CD4-positive, alpha-beta memory T cell (primary cell): ENCODE measurements at regions not wholly inside any gene's neighbourhood (a gene's known extent, or its start where the extent isn't known, plus 50 kb on each side); places are given as distances from the start of the nearest gene placed in this dataset.
"Not testable (repeated sequence)": the region's sequence is repeated elsewhere in the genome, so short reads cannot be mapped to it uniquely, and the experiment has no call there.

Source experiments
- CTCF ChIA-PET: fragments of 350-600 bp; sonication (Branson Sonifier 250); formaldehyde crosslinking; loops from one replicate; lab custom pipeline; 2021; ENCODE audit warnings: inconsistent platforms; ENCODE audit not compliant: partially characterized antibody; lab: Charles Lee
- POLR2A ChIA-PET: fragments of 350-600 bp; sonication (Branson Sonifier 250); formaldehyde crosslinking; loops from one replicate; lab custom pipeline; 2021; ENCODE audit not compliant: partially characterized antibody; lab: Charles Lee
- DNase-seq, 5 donors: peaks; one replicate each; pipeline versions ENCODE4 v3.0.0 to v3.0.0-alpha.2; 2020 to 2022; ENCODE audit warnings: mixed read lengths in 1 of 5
- H3K27ac ChIP-seq: one replicate; pipeline ENCODE4 v1.7.0; 2013; ENCODE audit warnings: low read depth, low read length
- H3K27me3 ChIP-seq: 2 replicates; pipeline ENCODE4 v1.7.0; 2013; ENCODE audit warnings: mild to moderate bottlenecking, low read length, moderate library complexity; ENCODE audit not compliant: insufficient read depth
- H3K36me3 ChIP-seq: 2 replicates; pipeline ENCODE4 v1.7.0; 2013; ENCODE audit warnings: mild to moderate bottlenecking, low read length, moderate library complexity; ENCODE audit not compliant: insufficient read depth
- H3K4me1 ChIP-seq: 2 replicates; pipeline ENCODE4 v1.7.0; 2013; ENCODE audit warnings: mild to moderate bottlenecking, low read length, moderate library complexity; ENCODE audit not compliant: insufficient read depth
- H3K4me3 ChIP-seq, 2 donors: one replicate each; pipeline ENCODE4 v1.7.0; 2013; ENCODE audit warnings: low read length in 2 of 2, mild to moderate bottlenecking in 1 of 2
- H3K9me3 ChIP-seq, 2 donors: one replicate each; pipeline ENCODE4 v1.7.0; 2013; ENCODE audit warnings: low read length in 2 of 2, control low read depth in 1 of 2; ENCODE audit not compliant: control insufficient read depth in 1 of 2
- H3K27ac Mint-ChIP-seq, 7 donors: one replicate each; pipeline ENCODE4 v1.8.0; 2020 to 2021; ENCODE audit warnings: mixed read lengths in 7 of 7, mild to moderate bottlenecking in 6 of 7, inconsistent platforms in 3 of 7, moderate library complexity in 3 of 7
- H3K27me3 Mint-ChIP-seq, 2 donors: one replicate each; pipeline ENCODE4 v1.8.0; 2020 to 2021; ENCODE audit warnings: mixed read lengths in 2 of 2
- H3K36me3 Mint-ChIP-seq, 2 donors: one replicate each; pipeline ENCODE4 v1.8.0; 2020 to 2021; ENCODE audit warnings: mixed read lengths in 2 of 2, inconsistent platforms in 1 of 2, mild to moderate bottlenecking in 1 of 2
- H3K4me1 Mint-ChIP-seq, 4 donors: one replicate each; pipeline ENCODE4 v1.8.0; 2020 to 2021; ENCODE audit warnings: mixed read lengths in 4 of 4, mild to moderate bottlenecking in 1 of 4
- H3K4me3 Mint-ChIP-seq, 8 donors: one replicate each; pipeline ENCODE4 v1.8.0; 2020 to 2021; ENCODE audit warnings: mixed read lengths in 8 of 8, mild to moderate bottlenecking in 7 of 8, moderate library complexity in 6 of 8, inconsistent platforms in 3 of 8
- H3K9me3 Mint-ChIP-seq, 8 donors: one replicate each; pipeline ENCODE4 v1.8.0; 2020 to 2021; ENCODE audit warnings: mixed read lengths in 8 of 8, mild to moderate bottlenecking in 5 of 8, inconsistent platforms in 3 of 8, moderate library complexity in 1 of 8
- intact Hi-C: fragments of 100-400 bp; cut with micrococcal nuclease; formaldehyde crosslinking; loops from one replicate; pipeline ENCODE4 v1.15.1; 2023

- Histone ChIP-seq H3K4me1 (peaks cover 7% of the 10 kb centered on the region), H3K36me3 (no peaks in the 10 kb centered on the region), H3K27ac (no peak overlapping the region), H3K4me3 (no peak overlapping the region), H3K9me3 (no peaks in the 10 kb centered on the region), H3K27me3 (no peaks in the 10 kb centered on the region)
- Mint-ChIP-seq H3K27ac (no peak overlapping the region), H3K4me1 (peaks cover 6 to 8% (median 6%) of the 10 kb centered on the region in 4 donors), H3K36me3 (no peaks in the 10 kb centered on the region), H3K4me3 (no peak overlapping the region), H3K9me3 (no peaks in the 10 kb centered on the region), H3K27me3 (no peaks in the 10 kb centered on the region)
- ChIA-PET POLR2A (interaction anchor here (0.7 to 5.2 kb wide), 6 partner anchors 12 to 130 kb away, joined by 3 to 46 read pairs (median 6); no protein-coding TSS in a partner anchor), CTCF (interaction anchor here (0.9 to 7.7 kb wide), 16 partner anchors 8 to 233 kb away, joined by 3 to 205 read pairs (median 12); no protein-coding TSS in a partner anchor)
- intact Hi-C loops, result loop anchor here (10.0 kb wide), 1 partner anchor 219 kb away; no protein-coding TSS in a partner anchor
- DNase-seq, result peak in 1 of 5 donors; percentile 19
These were observed 103.9 kb upstream of the CHD2 start for GRCh38 chr15:92796161-92796611.

- peaks cover 7% of the 10 kb centered on the region for H3K4me1 ChIP-seq
- H3K4me1 Mint-ChIP-seq, result peaks cover 6 to 9% (median 7%) of the 10 kb centered on the region in 4 donors
- no peak overlapping the region for H3K4me3 ChIP-seq
- no peaks in the 10 kb centered on the region for H3K36me3 ChIP-seq
- no peak overlapping the region for H3K27ac ChIP-seq
- H3K9me3 Mint-ChIP-seq, result no peaks in the 10 kb centered on the region
- CTCF ChIA-PET, result interaction anchor here (0.6 to 7.7 kb wide), 38 partner anchors 9 to 249 kb away, joined by 3 to 205 read pairs (median 6); partner anchors contain the start of gene CHD2
- peak overlapping the region; percentile 43 to 92 (median 91) for H3K27ac Mint-ChIP-seq
- no peaks in the 10 kb centered on the region for H3K27me3 ChIP-seq
- DNase-seq, result peak; percentile 63 to 79 (median 75)
- POLR2A ChIA-PET, result interaction anchor here (0.6 to 5.2 kb wide), 18 partner anchors 8 to 187 kb away, joined by 3 to 46 read pairs (median 4); partner anchors contain the start of gene CHD2
- no peaks in the 10 kb centered on the region for H3K36me3 Mint-ChIP-seq
- no peaks in the 10 kb centered on the region for H3K27me3 Mint-ChIP-seq
- no peak overlapping the region for H3K4me3 Mint-ChIP-seq
- intact Hi-C loops, result loop anchor here (1.0 to 10.0 kb wide), 3 partner anchors 11 to 217 kb away; no protein-coding TSS in a partner anchor
- H3K9me3 ChIP-seq, result no peaks in the 10 kb centered on the region
These were observed 102.7 kb upstream of the CHD2 start for GRCh38 chr15:92797168-92798052.

- Mint-ChIP-seq H3K27me3 (no peaks in the 10 kb centered on the region), H3K27ac (no peak overlapping the region), H3K4me1 (peaks cover 10 to 18% (median 15%) of the 10 kb centered on the region in 4 donors), H3K4me3 (no peak overlapping the region), H3K9me3 (no peaks in the 10 kb centered on the region), H3K36me3 (no peaks in the 10 kb centered on the region)
- Histone ChIP-seq H3K36me3 (no peaks in the 10 kb centered on the region), H3K27ac (no peak overlapping the region), H3K9me3 (no peaks in the 10 kb centered on the region), H3K27me3 (no peaks in the 10 kb centered on the region), H3K4me1 (peaks cover 20% of the 10 kb centered on the region), H3K4me3 (no peak overlapping the region)
- intact Hi-C loops, result no loop called here
- CTCF ChIA-PET, result interaction anchor here (3.4 to 7.7 kb wide), 2 partner anchors 117 to 131 kb away, joined by 11 to 205 read pairs; no protein-coding TSS in a partner anchor
- POLR2A ChIA-PET, result interaction anchor here (1.5 to 14.5 kb wide), 3 partner anchors 9 to 118 kb away, joined by 4 to 592 read pairs (median 46); partner anchors contain the start of gene CHD2
- no peak for DNase-seq
These were observed 100.1 kb upstream of the CHD2 start for GRCh38 chr15:92800013-92800412.

GRCh38 chr15:92800416-92801055 is 99.6 kb upstream of the CHD2 start:
- H3K36me3 Mint-ChIP-seq, intact Hi-C loops, H3K9me3 Mint-ChIP-seq, H3K36me3 ChIP-seq, H3K4me3 ChIP-seq, H3K27ac ChIP-seq, H3K27me3 ChIP-seq, H3K4me3 Mint-ChIP-seq, H3K27ac Mint-ChIP-seq, H3K27me3 Mint-ChIP-seq, H3K9me3 ChIP-seq, DNase-seq: not testable (repeated sequence)
- peaks cover 10 to 18% (median 15%) of the 10 kb centered on the region in 4 donors for H3K4me1 Mint-ChIP-seq
- ChIA-PET CTCF (interaction anchor here (1.0 to 2.0 kb wide), 2 partner anchors 96 to 117 kb away, joined by 3 to 17 read pairs; no protein-coding TSS in a partner anchor), POLR2A (interaction anchor here (1.5 to 14.5 kb wide), 3 partner anchors 87 to 117 kb away, joined by 4 to 1104 read pairs (median 592); partner anchors contain the start of gene CHD2)
- peaks cover 20% of the 10 kb centered on the region for H3K4me1 ChIP-seq

- DNase-seq, H3K27ac ChIP-seq, intact Hi-C loops: not testable (repeated sequence)
These were observed 98.9 kb upstream of the CHD2 start for GRCh38 chr15:92801056-92801773.

GRCh38 chr15:92801774-92802464 is 98.2 kb upstream of the CHD2 start:
- Histone ChIP-seq H3K36me3 (no peaks in the 10 kb centered on the region), H3K4me1 (peaks cover 19% of the 10 kb centered on the region), H3K27ac (no peak overlapping the region), H3K9me3 (no peaks in the 10 kb centered on the region), H3K27me3 (no peaks in the 10 kb centered on the region), H3K4me3 (no peak overlapping the region)
- ChIA-PET CTCF (interaction anchor here (1.1 to 2.0 kb wide), 4 partner anchors 98 to 141 kb away, joined by 3 to 17 read pairs (median 4); partner anchors contain the start of gene CHD2), POLR2A (interaction anchor here (1.5 to 14.5 kb wide), 4 partner anchors 85 to 116 kb away, joined by 4 to 1104 read pairs (median 298); partner anchors contain the start of gene CHD2)
- intact Hi-C loops, result no loop called here
- Mint-ChIP-seq H3K4me3 (peak overlapping the region in 1 of 8 donors; percentile 10), H3K27ac (peak overlapping the region in 1 of 7 donors; percentile 33), H3K4me1 (peaks cover 12 to 21% (median 19%) of the 10 kb centered on the region in 4 donors), H3K27me3 (no peaks in the 10 kb centered on the region), H3K9me3 (no peaks in the 10 kb centered on the region), H3K36me3 (no peaks in the 10 kb centered on the region)
- no peak for DNase-seq

More at GRCh38 chr15:92801056-92801773, 98.9 kb upstream of the CHD2 start:
- CTCF ChIA-PET, result interaction anchor here (1.0 to 2.0 kb wide), 5 partner anchors 95 to 141 kb away, joined by 3 to 17 read pairs (median 3); partner anchors contain the start of gene CHD2
- peaks cover 10 to 19% (median 16%) of the 10 kb centered on the region in 4 donors for H3K4me1 Mint-ChIP-seq
- not testable (repeated sequence) for H3K27me3 Mint-ChIP-seq, H3K27me3 ChIP-seq, H3K4me3 ChIP-seq, H3K4me3 Mint-ChIP-seq, H3K36me3 Mint-ChIP-seq, H3K9me3 ChIP-seq, H3K36me3 ChIP-seq, H3K9me3 Mint-ChIP-seq
- H3K4me1 ChIP-seq, result peaks cover 20% of the 10 kb centered on the region
- POLR2A ChIA-PET, result interaction anchor here (1.5 to 14.5 kb wide), 4 partner anchors 86 to 116 kb away, joined by 4 to 1104 read pairs (median 298); partner anchors contain the start of gene CHD2
- H3K27ac Mint-ChIP-seq, result peak overlapping the region in 1 of 7 donors; percentile 33
